Endothelial cell of umbilical vein (primary cell): ENCODE measurements at regions not wholly inside any gene's neighbourhood (a gene's known extent, or its start where the extent isn't known, plus 50 kb on each side); places are given as distances from the start of the nearest gene placed in this dataset.

Experiments
- BruUV-seq: library from RNA; stranded (reverse); fragments of 400-500 nt; replicated peaks from 2 replicates; lab custom pipeline; 2021; lab: Mats Ljungman, UMichigan
- CTCF ChIA-PET: fragments of 300-600, 350-600 bp; sonication (Branson Sonifier 250); formaldehyde crosslinking; loops from one replicate; lab custom pipeline; 2021; ENCODE audit warnings: antibody characterized with exemption, inconsistent platforms; lab: Charles Lee
- POLR2A ChIA-PET: fragments of 300-600, 350-600 bp; sonication (Branson Sonifier 250); formaldehyde crosslinking; loops from one replicate; lab custom pipeline; 2021; ENCODE audit warnings: antibody characterized with exemption, inconsistent platforms; lab: Charles Lee
- DNase-seq: peaks from one replicate; pipeline ENCODE4 v3.0.0-alpha.2; 2011; ENCODE audit warnings: low read depth, low spot score
- FAIRE-seq: peaks from 2 replicates; lab custom pipeline; 2011; peaks lifted over from hg19 to GRCh38; lab: Jason Lieb, UNC
- H2AFZ ChIP-seq: 2 replicates; pipeline ENCODE4 v1.6.0; 2012; ENCODE audit warnings: low read depth, low read length, control low read depth, inconsistent platforms
- H3K27ac ChIP-seq: 2 replicates; pipeline ENCODE4 v1.5.1; 2011; ENCODE audit warnings: low read depth, mild to moderate bottlenecking, control low read depth, low read length, moderate library complexity; ENCODE audit not compliant: insufficient read depth
- H3K27me3 ChIP-seq, 2 experiments: 2 replicates each; pipeline versions ENCODE4 v1.6.0 to v1.6.1; 2011; ENCODE audit warnings: low read length in 2 of 2, mixed read lengths in 1 of 2; ENCODE audit not compliant: control insufficient read depth in 2 of 2, insufficient read depth in 2 of 2
- H3K36me3 ChIP-seq, 2 experiments: 2 replicates in 1 of 2; 3 replicates in 1 of 2; pipeline ENCODE4 v1.5.1; 2011; ENCODE audit warnings: low read length in 2 of 2, mild to moderate bottlenecking in 1 of 2, moderate library complexity in 1 of 2; ENCODE audit not compliant: control insufficient read depth in 2 of 2, insufficient read depth in 2 of 2; ENCODE audit errors: extremely low read depth in 1 of 2
- H3K4me1 ChIP-seq: 3 replicates; pipeline ENCODE4 v1.5.1; 2011; ENCODE audit warnings: mild to moderate bottlenecking, low read length; ENCODE audit not compliant: control insufficient read depth, insufficient read depth; ENCODE audit errors: extremely low read depth
- H3K4me2 ChIP-seq: 2 replicates; pipeline ENCODE4 v1.6.1; 2011; ENCODE audit warnings: low read length, control low read depth, mixed read lengths; ENCODE audit not compliant: insufficient read depth
- H3K4me3 ChIP-seq, 3 experiments: fragments of 200-600 bp in 1 of 3; sonication (generic), shearing (Covaris generic) in 1 of 3; replicated peaks in 1 of 3; 2 replicates each; pipeline ENCODE4 v1.5.1; 2011 to 2016; ENCODE audit warnings: control low read depth in 3 of 3, low read length in 3 of 3, mild to moderate bottlenecking in 2 of 3, inconsistent platforms in 1 of 3, low read depth in 1 of 3, moderate library complexity in 1 of 3; ENCODE audit not compliant: insufficient read depth in 1 of 3
- H3K79me2 ChIP-seq: 2 replicates; pipeline ENCODE4 v1.6.0; 2012; ENCODE audit warnings: low read length, inconsistent platforms; ENCODE audit not compliant: control insufficient read depth, insufficient read depth
- H3K9ac ChIP-seq: replicated peaks from 2 replicates; pipeline ENCODE3; 2011; ENCODE audit warnings: low read length, control low read depth; ENCODE audit not compliant: insufficient read depth; ENCODE audit errors: extremely low read depth
- H3K9me1 ChIP-seq: replicated peaks from 3 replicates; pipeline ENCODE4 v1.6.0; 2011; ENCODE audit warnings: mild to moderate bottlenecking, low read length; ENCODE audit not compliant: control insufficient read depth, insufficient read depth; ENCODE audit errors: extremely low read depth
- H3K9me3 ChIP-seq: replicated peaks from 2 replicates; pipeline ENCODE4 v1.5.1; 2012; ENCODE audit warnings: low read length, inconsistent platforms; ENCODE audit not compliant: control insufficient read depth, insufficient read depth
- H4K20me1 ChIP-seq: replicated peaks from 2 replicates; pipeline ENCODE3; 2011; ENCODE audit warnings: mild to moderate bottlenecking, low read length; ENCODE audit not compliant: control insufficient read depth, insufficient read depth; ENCODE audit errors: extremely low read depth
- CTCF ChIP-seq, 2 donors: IDR thresholded peaks; 1 replicate in 1 of 2; 2 replicates in 1 of 2; pipeline ENCODE4 v1.5.1; 2011; ENCODE audit warnings: low read length in 2 of 2, mild to moderate bottlenecking in 2 of 2, moderate library complexity in 2 of 2, control low read depth in 1 of 2, inconsistent platforms in 1 of 2, low read depth in 1 of 2; ENCODE audit not compliant: insufficient read depth in 1 of 2; ENCODE audit errors: extremely low read depth in 1 of 2
- EZH2 ChIP-seq: IDR thresholded peaks from 2 replicates; pipeline ENCODE4 v1.6.1; 2012; ENCODE audit warnings: borderline replicate concordance, low read depth, mild to moderate bottlenecking, moderate library complexity, low read length, inconsistent platforms; ENCODE audit not compliant: severe bottlenecking
- FOS ChIP-seq: IDR thresholded peaks from 2 replicates; pipeline ENCODE4 v1.6.1; 2011; ENCODE audit warnings: mild to moderate bottlenecking, low read length, moderate library complexity, borderline replicate concordance; ENCODE audit not compliant: insufficient read depth
- GATA2 ChIP-seq: IDR thresholded peaks from 2 replicates; pipeline ENCODE4 v1.7.0; 2011; ENCODE audit warnings: low read depth, mild to moderate bottlenecking, moderate library complexity, mixed read lengths, low read length; ENCODE audit not compliant: insufficient read length, insufficient read depth
- JUN ChIP-seq: IDR thresholded peaks from 2 replicates; pipeline ENCODE4 v1.6.1; 2011; ENCODE audit warnings: borderline replicate concordance, low read depth; ENCODE audit not compliant: insufficient read length, insufficient read depth
- MAX ChIP-seq: IDR thresholded peaks from 2 replicates; pipeline ENCODE4 v1.6.1; 2011; ENCODE audit not compliant: insufficient read depth, insufficient read length
- MYC ChIP-seq: IDR thresholded peaks from one replicate; pipeline ENCODE4 v1.6.1; 2011; ENCODE audit warnings: mild to moderate bottlenecking, low read depth, low read length
- POLR2A ChIP-seq: IDR thresholded peaks from 2 replicates; pipeline ENCODE4 v1.6.1; 2012; ENCODE audit warnings: low read depth, mild to moderate bottlenecking, control low read depth, low read length
- POLR2AphosphoS5 ChIP-seq: IDR thresholded peaks from 2 replicates; pipeline ENCODE4 v1.6.1; 2012; ENCODE audit warnings: low read depth, mild to moderate bottlenecking, control low read depth, low read length, moderate library complexity; ENCODE audit not compliant: insufficient read depth
- dilution Hi-C: fragments of 300-500 bp; cut with MboI; formaldehyde crosslinking; loops from one replicate; pipeline ENCODE4 v1.15.0; 2019; ENCODE audit warnings: low sequenced_read_pairs; ENCODE audit not compliant: extremely low pct_ligation_motif_present
- intact Hi-C: fragments of 100-400 bp; cut with micrococcal nuclease; formaldehyde crosslinking; loops from one replicate; pipeline ENCODE4 v1.10.0; 2022

- no peaks in the 10 kb centered on the region for H3K4me1 ChIP-seq
- no peak for TF ChIP-seq JUN
- no peak for TF ChIP-seq MAX
- no peak for TF ChIP-seq MYC
- no peak for TF ChIP-seq CTCF (IDR thresholded peaks at IDR 0.05; ENCODE audit: extremely low read depth in 1 of 2, insufficient read depth in 1 of 2, low read depth in 1 of 2, low read length in 2 of 2)
- TF ChIP-seq GATA2: no peak
- ChIA-PET POLR2A (no interaction called here), CTCF (no interaction called here)
- no peaks in the 10 kb centered on the region for H3K27me3 ChIP-seq
- H3K27ac ChIP-seq: no peak overlapping the region
- no peaks in the 10 kb centered on the region for H3K79me2 ChIP-seq
- H3K4me3 ChIP-seq: no peak overlapping the region
- no peaks in the 10 kb centered on the region for H4K20me1 ChIP-seq
- intact Hi-C loops (no loop called here), dilution Hi-C loops (no loop called here)
- FAIRE-seq: no peak
- H3K9me3 ChIP-seq: no peaks in the 10 kb centered on the region
- no peak overlapping the region for H3K9ac ChIP-seq
- H3K9me1 ChIP-seq: no peaks in the 10 kb centered on the region
- no peak overlapping the region for H2AFZ ChIP-seq
- no peak for DNase-seq
- no TSS peak for BruUV-seq
- no peaks in the 10 kb centered on the region for H3K36me3 ChIP-seq
- no peak overlapping the region for H3K4me2 ChIP-seq
Observed at GRCh38 chr3:59486520-59486919, 436.7 kb upstream of the CFAP20DC start.

GRCh38 chr3:59483191-59483590 is 433.4 kb upstream of the CFAP20DC start:
- H2AFZ ChIP-seq: no peak overlapping the region
- ChIA-PET POLR2A (no interaction called here), CTCF (no interaction called here)
- H3K9ac ChIP-seq: no peak overlapping the region
- H3K4me2 ChIP-seq: no peak overlapping the region
- no peak for TF ChIP-seq POLR2A
- no peak for TF ChIP-seq MYC
- TF ChIP-seq FOS: no peak
- no peak for TF ChIP-seq CTCF (IDR thresholded peaks at IDR 0.05; ENCODE audit: extremely low read depth in 1 of 2, insufficient read depth in 1 of 2, low read depth in 1 of 2, low read length in 2 of 2)
- no peak for TF ChIP-seq EZH2
- no peak for TF ChIP-seq POLR2AphosphoS5
- TF ChIP-seq GATA2: no peak
- no peak for TF ChIP-seq MAX
- no peak for TF ChIP-seq JUN
- no TSS peak for BruUV-seq
- no peaks in the 10 kb centered on the region for H3K79me2 ChIP-seq
- no peak overlapping the region for H3K4me3 ChIP-seq
- dilution Hi-C loops (no loop called here), intact Hi-C loops (no loop called here)
- H3K9me1 ChIP-seq: no peaks in the 10 kb centered on the region
- no peaks in the 10 kb centered on the region for H4K20me1 ChIP-seq
- no peaks in the 10 kb centered on the region for H3K27me3 ChIP-seq
- H3K9me3 ChIP-seq: no peaks in the 10 kb centered on the region
- DNase-seq (no peak), FAIRE-seq (no peak)
- H3K27ac ChIP-seq: no peak overlapping the region
- no peaks in the 10 kb centered on the region for H3K36me3 ChIP-seq
- H3K4me1 ChIP-seq: no peaks in the 10 kb centered on the region
